ENCODE measurements at regions not wholly inside any gene's neighbourhood (a gene's known extent, or its start where the extent isn't known, plus 50 kb on each side); places are given as distances from the start of the nearest gene placed in this dataset.

DNA sequence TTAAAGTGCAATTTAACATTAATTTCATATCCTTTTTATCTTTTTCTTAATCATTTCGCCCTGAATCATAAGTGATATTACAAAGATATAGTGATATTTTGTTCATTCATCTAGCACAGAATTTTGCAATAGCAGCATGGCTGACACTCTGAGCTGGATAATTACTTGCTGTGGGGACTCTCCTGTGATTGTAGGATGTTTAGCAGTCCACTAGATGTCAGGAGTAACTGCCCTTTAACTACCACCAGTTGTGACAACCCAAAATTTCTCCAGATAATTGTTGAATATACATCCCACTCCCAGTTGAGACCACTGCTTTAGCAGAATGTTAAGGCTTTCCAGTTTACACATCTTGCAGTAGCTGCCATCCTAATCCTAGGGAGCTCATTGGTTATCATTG lies 196.8 kb upstream of the MBNL1 start:
- Mint-ChIP-seq H3K27ac (no peak overlapping the region), H3K4me1 (no peaks in the 10 kb centered on the region), H3K4me3 (no peak overlapping the region), H3K36me3 (ENCODE audit: insufficient read depth in 1 of 3, low read depth in 3 of 3) (no peaks in the 10 kb centered on the region; a peak in 1 of 7 replicates), H3K27me3 (ENCODE audit: low read depth) (no peaks in the 10 kb centered on the region), H3K9me3 (no peaks in the 10 kb centered on the region)
- DNase-seq, result no peak
- no peak overlapping the region for H3K27ac ChIP-seq (ENCODE audit: insufficient read length, low read depth, low read length)
- H3K23me2 ChIP-seq (ENCODE audit: insufficient read length, low read depth, low read length, poor library complexity, severe bottlenecking), result no peaks in the 10 kb centered on the region
- no peaks in the 10 kb centered on the region for H3K79me2 ChIP-seq (ENCODE audit: insufficient read depth, low read length)
- H2BK5ac ChIP-seq (ENCODE audit: insufficient read length, low read length), result no peak overlapping the region
- no peak overlapping the region for H3T11ph ChIP-seq (ENCODE audit: low read length)
- no peak overlapping the region for H2BK15ac ChIP-seq (ENCODE audit: low read depth, low read length)
- H2BK12ac ChIP-seq (ENCODE audit: insufficient read length, low read depth, low read length), result no peak overlapping the region
- H4K5ac ChIP-seq (ENCODE audit: insufficient read length, low read depth, low read length), result no peak overlapping the region
- H3K4ac ChIP-seq (ENCODE audit: low read depth, low read length), result no peak overlapping the region
- H3K27me3 ChIP-seq (ENCODE audit: insufficient read depth, low read length), result no peaks in the 10 kb centered on the region
- TF ChIP-seq, protein P1, sequence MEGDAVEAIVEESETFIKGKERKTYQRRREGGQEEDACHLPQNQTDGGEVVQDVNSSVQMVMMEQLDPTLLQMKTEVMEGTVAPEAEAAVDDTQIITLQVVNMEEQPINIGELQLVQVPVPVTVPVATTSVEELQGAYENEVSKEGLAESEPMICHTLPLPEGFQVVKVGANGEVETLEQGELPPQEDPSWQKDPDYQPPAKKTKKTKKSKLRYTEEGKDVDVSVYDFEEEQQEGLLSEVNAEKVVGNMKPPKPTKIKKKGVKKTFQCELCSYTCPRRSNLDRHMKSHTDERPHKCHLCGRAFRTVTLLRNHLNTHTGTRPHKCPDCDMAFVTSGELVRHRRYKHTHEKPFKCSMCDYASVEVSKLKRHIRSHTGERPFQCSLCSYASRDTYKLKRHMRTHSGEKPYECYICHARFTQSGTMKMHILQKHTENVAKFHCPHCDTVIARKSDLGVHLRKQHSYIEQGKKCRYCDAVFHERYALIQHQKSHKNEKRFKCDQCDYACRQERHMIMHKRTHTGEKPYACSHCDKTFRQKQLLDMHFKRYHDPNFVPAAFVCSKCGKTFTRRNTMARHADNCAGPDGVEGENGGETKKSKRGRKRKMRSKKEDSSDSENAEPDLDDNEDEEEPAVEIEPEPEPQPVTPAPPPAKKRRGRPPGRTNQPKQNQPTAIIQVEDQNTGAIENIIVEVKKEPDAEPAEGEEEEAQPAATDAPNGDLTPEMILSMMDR (conservative IDR thresholded peaks at IDR 0.05), result peak; percentile 69
- H2AFZ ChIP-seq (ENCODE audit: low read length), result no peak overlapping the region
- no peak overlapping the region for H3K9ac ChIP-seq (ENCODE audit: extremely low read depth, insufficient read length, low read length)
- no peak overlapping the region for H3K14ac ChIP-seq (ENCODE audit: insufficient read depth, low read length)
- no peaks in the 10 kb centered on the region for H3K9me3 ChIP-seq (ENCODE audit: control insufficient read depth, low read depth, low read length)
- no peak overlapping the region for H3K18ac ChIP-seq (ENCODE audit: insufficient read length, low read depth, low read length)
- no peaks in the 10 kb centered on the region for H3K4me1 ChIP-seq (ENCODE audit: insufficient read depth, low read length)
- no peak overlapping the region for H3K23ac ChIP-seq (ENCODE audit: insufficient read length, low read depth, low read length)
- H4K91ac ChIP-seq (ENCODE audit: insufficient read length, low read depth, low read length), result no peak overlapping the region
- H2AK5ac ChIP-seq (ENCODE audit: insufficient read length, low read length), result no peak overlapping the region
- no peaks in the 10 kb centered on the region for H3K79me1 ChIP-seq (ENCODE audit: insufficient read depth, low read depth, low read length, poor library complexity, severe bottlenecking)
- H3K56ac ChIP-seq (ENCODE audit: insufficient read length, low read depth, low read length), result no peak overlapping the region
- no peak overlapping the region for H2BK120ac ChIP-seq (ENCODE audit: low read depth, low read length, poor library complexity, severe bottlenecking)
- H2BK20ac ChIP-seq (ENCODE audit: low read depth, low read length, poor library complexity, severe bottlenecking), result no peak overlapping the region
- H4K20me1 ChIP-seq (ENCODE audit: control insufficient read depth, insufficient read depth, insufficient read length), result no peaks in the 10 kb centered on the region
- no peak overlapping the region for H3K4me2 ChIP-seq (ENCODE audit: insufficient read depth, insufficient read length, low read length)
- WGBS (ENCODE audit: extremely low coverage, insufficient read length, low lambda C conversion rate), result no CpG with 5 or more reads among the region's 1 CpG
- H4K8ac ChIP-seq (replicated peaks; ENCODE audit: insufficient read length, low read depth, low read length), result no peak overlapping the region

Data from H9 (cell line).